ENCODE measurements at regions not wholly inside any gene's neighbourhood (a gene's known extent, or its start where the extent isn't known, plus 50 kb on each side); places are given as distances from the start of the nearest gene placed in this dataset.
"Not testable (repeated sequence)": the region's sequence is repeated elsewhere in the genome, so short reads cannot be mapped to it uniquely, and the experiment has no call there.

DNA sequence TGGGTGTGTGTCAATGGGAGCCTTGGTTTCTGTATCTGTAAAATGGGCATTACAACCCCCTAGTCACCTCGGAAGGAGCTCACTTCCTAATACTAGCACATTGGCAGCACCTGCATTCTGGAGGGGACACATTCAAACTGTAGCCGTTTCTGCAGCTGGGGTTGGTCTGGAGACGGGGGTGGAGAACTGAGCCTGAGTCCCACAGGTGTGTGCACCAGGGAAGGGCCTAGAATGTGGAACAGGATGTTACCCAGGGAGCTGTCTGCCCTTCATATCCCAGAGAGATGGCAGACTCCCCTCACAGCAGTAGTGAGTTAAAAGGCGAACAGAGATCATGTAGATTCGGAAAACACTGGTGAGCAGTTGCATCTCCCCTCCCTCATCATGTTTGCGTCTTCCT lies 272.8 kb upstream of the ZNF32 start:
- Histone ChIP-seq H3K36me3 (ENCODE audit: control insufficient read depth, insufficient read depth, low read length) (no peaks in the 10 kb centered on the region), H3K27me3 (ENCODE audit: control insufficient read depth, insufficient read depth, low read length) (no peaks in the 10 kb centered on the region), H3K4me3 (ENCODE audit: low read depth, low read length) (no peak overlapping the region)
- TF ChIP-seq, protein P1, sequence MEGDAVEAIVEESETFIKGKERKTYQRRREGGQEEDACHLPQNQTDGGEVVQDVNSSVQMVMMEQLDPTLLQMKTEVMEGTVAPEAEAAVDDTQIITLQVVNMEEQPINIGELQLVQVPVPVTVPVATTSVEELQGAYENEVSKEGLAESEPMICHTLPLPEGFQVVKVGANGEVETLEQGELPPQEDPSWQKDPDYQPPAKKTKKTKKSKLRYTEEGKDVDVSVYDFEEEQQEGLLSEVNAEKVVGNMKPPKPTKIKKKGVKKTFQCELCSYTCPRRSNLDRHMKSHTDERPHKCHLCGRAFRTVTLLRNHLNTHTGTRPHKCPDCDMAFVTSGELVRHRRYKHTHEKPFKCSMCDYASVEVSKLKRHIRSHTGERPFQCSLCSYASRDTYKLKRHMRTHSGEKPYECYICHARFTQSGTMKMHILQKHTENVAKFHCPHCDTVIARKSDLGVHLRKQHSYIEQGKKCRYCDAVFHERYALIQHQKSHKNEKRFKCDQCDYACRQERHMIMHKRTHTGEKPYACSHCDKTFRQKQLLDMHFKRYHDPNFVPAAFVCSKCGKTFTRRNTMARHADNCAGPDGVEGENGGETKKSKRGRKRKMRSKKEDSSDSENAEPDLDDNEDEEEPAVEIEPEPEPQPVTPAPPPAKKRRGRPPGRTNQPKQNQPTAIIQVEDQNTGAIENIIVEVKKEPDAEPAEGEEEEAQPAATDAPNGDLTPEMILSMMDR (IDR thresholded peaks at IDR 0.05; ENCODE audit: insufficient read depth, low read length, severe bottlenecking) = no peak
- DNase-seq (ENCODE audit: low read depth) = no peak
- FAIRE-seq = no peak

DNA sequence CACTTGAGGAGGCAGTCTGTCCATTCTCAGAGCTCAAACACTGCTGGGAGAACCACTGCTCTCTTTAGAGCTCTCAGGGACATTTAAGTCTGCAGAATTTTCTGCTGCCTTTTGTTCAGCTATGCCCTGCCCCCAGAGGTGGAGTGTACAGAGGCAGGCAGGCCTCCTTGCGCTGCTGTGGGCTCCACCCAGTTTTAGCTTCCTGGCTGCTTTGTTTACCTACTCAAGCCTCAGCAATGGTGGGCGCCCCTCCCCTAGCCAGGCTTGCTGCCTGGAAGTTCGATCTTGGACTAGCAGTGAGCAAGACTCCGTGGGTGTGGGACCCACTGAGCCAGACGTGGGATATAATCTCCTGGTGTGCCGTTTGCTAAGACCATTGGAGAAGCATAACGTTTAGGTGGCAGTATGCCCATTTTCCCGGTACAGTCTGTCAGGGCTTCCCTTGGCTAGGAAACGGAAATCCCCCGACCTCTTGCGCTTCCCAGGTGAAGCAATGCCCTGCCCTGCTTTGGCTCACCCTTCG lies 271.6 kb upstream of the ZNF32 start:
- DNase-seq (ENCODE audit: low read depth); H3K4me3 ChIP-seq (ENCODE audit: low read depth, low read length); H3K27me3 ChIP-seq (ENCODE audit: control insufficient read depth, insufficient read depth, low read length); H3K36me3 ChIP-seq (ENCODE audit: control insufficient read depth, insufficient read depth, low read length); FAIRE-seq: not testable (repeated sequence)

DNA sequence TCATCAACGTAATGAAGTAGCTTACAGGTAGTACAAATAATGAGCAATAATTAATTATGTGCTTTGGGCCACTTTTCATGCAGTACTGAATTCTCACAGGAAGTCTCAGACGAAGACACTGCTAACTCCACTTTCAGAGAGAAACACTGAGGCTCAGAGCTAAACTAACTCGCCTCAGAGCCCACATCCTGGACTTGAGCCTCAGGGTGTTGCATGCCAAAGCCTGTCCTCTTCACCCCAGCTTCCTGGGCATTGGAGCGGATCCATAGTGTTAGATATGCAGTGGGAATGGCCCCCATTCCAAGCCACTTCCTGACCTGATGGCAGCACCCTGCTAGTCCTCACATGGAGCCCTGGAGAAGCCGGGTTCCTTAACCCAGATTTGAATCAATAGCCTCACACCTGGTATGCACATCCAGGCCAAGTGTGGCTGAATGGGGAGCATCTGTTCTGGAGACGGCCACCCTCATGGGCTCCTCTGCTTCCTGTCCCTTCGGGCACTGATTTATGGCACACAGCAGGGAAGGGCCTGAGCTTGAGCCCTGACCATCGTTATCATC lies 265.1 kb upstream of the ZNF32 start:
- FAIRE-seq = no peak
- no peak for DNase-seq (ENCODE audit: low read depth)
- TF ChIP-seq, protein P1 (IDR thresholded peaks at IDR 0.05; ENCODE audit: insufficient read depth, low read length, severe bottlenecking) = no peak
- no peak overlapping the region for H3K4me3 ChIP-seq (ENCODE audit: low read depth, low read length)
- H3K27me3 ChIP-seq (ENCODE audit: control insufficient read depth, insufficient read depth, low read length) = no peaks in the 10 kb centered on the region
- H3K36me3 ChIP-seq (ENCODE audit: control insufficient read depth, insufficient read depth, low read length) = no peaks in the 10 kb centered on the region

DNA sequence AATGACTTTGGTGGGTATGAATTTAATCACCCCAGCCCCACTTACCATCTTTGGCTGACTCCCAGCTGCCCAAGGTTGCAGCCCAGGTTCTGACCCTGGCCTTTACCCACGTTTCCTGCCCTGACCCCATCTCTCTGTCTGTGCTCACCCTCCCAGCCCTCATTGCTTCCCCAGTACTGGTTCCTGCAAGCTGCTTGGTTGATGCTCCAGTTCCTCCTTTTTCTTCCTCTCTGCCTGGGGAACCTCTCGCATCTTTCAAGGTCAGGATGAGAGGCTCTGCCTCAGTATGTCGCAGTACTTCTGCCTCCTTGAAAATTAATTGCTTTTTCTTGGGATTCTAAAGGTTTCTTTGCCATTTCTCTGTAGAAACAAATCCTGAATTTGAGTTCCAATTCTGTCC lies 263.8 kb upstream of the ZNF32 start:
- no peaks in the 10 kb centered on the region for H3K36me3 ChIP-seq (ENCODE audit: control insufficient read depth, insufficient read depth, low read length)
- no peaks in the 10 kb centered on the region for H3K27me3 ChIP-seq (ENCODE audit: control insufficient read depth, insufficient read depth, low read length)
- TF ChIP-seq, protein P1 (IDR thresholded peaks at IDR 0.05; ENCODE audit: insufficient read depth, low read length, severe bottlenecking) = no peak
- H3K4me3 ChIP-seq (ENCODE audit: low read depth, low read length) = no peak overlapping the region
- FAIRE-seq (no peak), DNase-seq (ENCODE audit: low read depth) (no peak)

DNA sequence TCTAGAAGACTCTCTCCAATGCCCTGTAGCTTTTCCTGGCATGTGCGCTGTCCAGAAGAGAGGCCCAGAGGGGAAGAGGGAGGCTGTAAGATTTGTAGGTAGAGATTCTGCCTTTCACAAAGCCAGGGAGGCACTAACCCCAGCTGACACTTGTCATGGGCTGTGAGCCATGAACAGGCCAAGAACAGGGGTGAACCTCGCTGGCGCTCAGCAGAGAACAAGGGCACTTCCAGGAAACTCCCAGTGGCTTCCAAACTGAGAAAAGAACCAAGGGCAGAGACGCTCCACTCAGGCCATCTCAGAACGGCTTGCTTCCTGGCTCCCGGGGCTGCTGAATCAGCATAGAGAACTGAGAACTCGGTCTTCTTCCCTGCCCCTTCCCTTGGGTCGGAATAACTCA lies 257.8 kb upstream of the ZNF32 start:
- Histone ChIP-seq H3K36me3 (ENCODE audit: control insufficient read depth, insufficient read depth, low read length) (no peaks in the 10 kb centered on the region), H3K27me3 (ENCODE audit: control insufficient read depth, insufficient read depth, low read length) (no peaks in the 10 kb centered on the region), H3K4me3 (ENCODE audit: low read depth, low read length) (no peak overlapping the region)
- TF ChIP-seq, protein P1 (IDR thresholded peaks at IDR 0.05; ENCODE audit: insufficient read depth, low read length, severe bottlenecking) = no peak
- no peak for DNase-seq (ENCODE audit: low read depth)
- no peak for FAIRE-seq

DNA sequence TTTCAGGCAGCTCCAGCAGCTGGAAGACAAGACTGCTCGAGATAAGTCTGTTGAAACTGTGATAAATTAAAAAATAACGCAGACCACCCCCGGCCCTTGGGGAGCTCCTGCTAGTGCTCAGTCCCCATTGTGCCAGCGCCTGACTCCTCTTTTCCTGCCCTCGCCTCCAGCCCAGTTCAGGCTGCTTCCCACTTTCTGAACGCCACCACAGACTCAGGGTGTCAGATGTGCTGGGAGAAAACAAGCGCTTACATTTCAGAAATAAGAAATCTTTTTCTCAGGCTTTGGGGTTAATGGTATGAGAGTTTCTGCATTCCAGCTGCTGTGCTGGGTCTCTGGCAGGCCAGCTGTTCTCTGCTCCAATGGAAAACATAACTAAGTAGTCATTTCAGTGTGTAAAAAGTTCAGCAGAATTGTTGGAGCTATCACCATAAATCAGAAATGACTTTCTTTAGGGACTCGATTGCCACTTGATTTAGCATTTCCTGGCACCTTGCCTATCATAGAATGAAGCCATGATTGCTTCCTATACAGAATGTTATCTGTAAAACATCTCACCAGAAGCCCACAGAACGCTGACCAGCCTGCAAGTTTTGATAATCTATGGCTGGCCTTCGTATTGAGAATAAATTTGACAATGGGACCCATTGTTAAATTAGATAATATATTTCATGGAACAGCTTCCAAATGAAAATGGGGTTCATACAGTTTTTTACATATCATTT lies 257.0 kb upstream of the ZNF32 start:
- DNase-seq (ENCODE audit: low read depth) (no peak), FAIRE-seq (no peak)
- Histone ChIP-seq H3K36me3 (ENCODE audit: control insufficient read depth, insufficient read depth, low read length) (no peaks in the 10 kb centered on the region), H3K4me3 (ENCODE audit: low read depth, low read length) (no peak overlapping the region), H3K27me3 (ENCODE audit: control insufficient read depth, insufficient read depth, low read length) (no peaks in the 10 kb centered on the region)
- TF ChIP-seq, protein P1 (IDR thresholded peaks at IDR 0.05; ENCODE audit: insufficient read depth, low read length, severe bottlenecking) = no peak

Measured in bronchial epithelial cell (primary cell).